ENCODE measurements at regions not wholly inside any gene's neighbourhood (a gene's known extent, or its start where the extent isn't known, plus 50 kb on each side); places are given as distances from the start of the nearest gene placed in this dataset.

- TF ChIP-seq CTCF (IDR thresholded peaks at IDR 0.05; ENCODE audit: insufficient read depth, low read depth, low read length) (no peak), EZH2 (IDR thresholded peaks at IDR 0.05; ENCODE audit: insufficient read depth, low read length) (no peak)
Observed at GRCh38 chr7:25933921-25934320, 218.1 kb upstream of the NFE2L3 start.

Data from astrocyte (in vitro differentiated cells and primary cell).